ENCODE measurements at regions not wholly inside any gene's neighbourhood (a gene's known extent, or its start where the extent isn't known, plus 50 kb on each side); places are given as distances from the start of the nearest gene placed in this dataset.
A peak's percentile ranks its signal among the peaks of the same experiment; 100 is the strongest.

DNA sequence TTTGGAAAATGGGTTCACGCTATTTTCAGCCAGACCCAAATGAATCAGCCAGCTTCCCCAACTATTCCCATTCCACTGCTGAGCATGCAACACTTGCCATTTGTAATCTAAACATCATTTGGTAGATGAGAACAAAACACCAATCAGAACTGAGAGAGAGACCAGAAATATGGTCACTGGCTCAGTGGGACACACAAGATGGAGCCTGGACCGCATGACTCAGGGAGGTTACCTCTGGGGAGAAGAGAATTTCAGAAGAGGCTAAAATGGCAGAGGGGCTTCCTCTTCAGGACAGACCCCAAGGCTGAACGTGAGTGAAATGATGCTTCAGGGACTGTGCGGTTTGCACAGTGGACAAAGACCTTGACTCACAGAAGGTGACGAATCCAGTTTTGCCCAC is 126.6 kb downstream of the URB2 start:
- H3K27ac ChIP-seq (ENCODE audit: low read depth in 1 of 2, low read length in 2 of 2) = no peak overlapping the region
- H3K4me1 ChIP-seq (ENCODE audit: control insufficient read depth in 4 of 4, insufficient read depth in 4 of 4, low read length in 3 of 4) = no peaks in the 10 kb centered on the region
- H3K9ac ChIP-seq (ENCODE audit: low read depth in 1 of 2, low read length in 2 of 2) = no peak overlapping the region
- H3K27me3 ChIP-seq (ENCODE audit: control insufficient read depth in 4 of 4, insufficient read depth in 4 of 4, low read length in 3 of 4) = no peaks in the 10 kb centered on the region
- 93% methylated on average over 5 of the region's 5 CpGs for WGBS
- DNase-seq (ENCODE audit: low spot score) = no peak
- no peak overlapping the region for H3K4me3 ChIP-seq (ENCODE audit: low read depth in 1 of 3, low read length in 3 of 3)
- H3K9me3 ChIP-seq (ENCODE audit: control insufficient read depth in 4 of 4, low read length in 3 of 4) = peaks cover 0 to 2% (median 0%) of the 10 kb centered on the region in 4 donors
- no peaks in the 10 kb centered on the region for H3K36me3 ChIP-seq (ENCODE audit: control insufficient read depth in 4 of 4, insufficient read depth in 3 of 4, low read depth in 1 of 4, low read length in 3 of 4)
- TF ChIP-seq RAD21 (IDR thresholded peaks at IDR 0.05) (no peak), SP1 (IDR thresholded peaks at IDR 0.05) (no peak)

- no peak overlapping the region for H3K4me3 ChIP-seq (ENCODE audit: low read depth in 1 of 3, low read length in 3 of 3)
Observed at GRCh38 chr1:229753764-229754551, 127.9 kb downstream of the URB2 start.

More at GRCh38 chr1:229753764-229754551, 127.9 kb downstream of the URB2 start:
- Histone ChIP-seq H3K9ac (ENCODE audit: low read depth in 1 of 2, low read length in 2 of 2) (no peak overlapping the region), H3K27ac (ENCODE audit: low read depth in 1 of 2, low read length in 2 of 2) (no peak overlapping the region), H3K36me3 (ENCODE audit: control insufficient read depth in 4 of 4, insufficient read depth in 3 of 4, low read depth in 1 of 4, low read length in 3 of 4) (no peaks in the 10 kb centered on the region), H3K27me3 (ENCODE audit: control insufficient read depth in 4 of 4, insufficient read depth in 4 of 4, low read length in 3 of 4) (no peaks in the 10 kb centered on the region), H3K9me3 (ENCODE audit: control insufficient read depth in 4 of 4, low read length in 3 of 4) (peaks cover 0 to 2% (median 0%) of the 10 kb centered on the region in 4 donors), H3K4me1 (ENCODE audit: control insufficient read depth in 4 of 4, insufficient read depth in 4 of 4, low read length in 3 of 4) (no peaks in the 10 kb centered on the region)
- TF ChIP-seq GABPA (IDR thresholded peaks at IDR 0.05 in 1 of 2, conservative IDR thresholded peaks at IDR 0.05 in 1 of 2) (no peak), HNF4A (conservative IDR thresholded peaks at IDR 0.05) (no peak), TAF1 (conservative IDR thresholded peaks at IDR 0.05) (no peak), YY1 (IDR thresholded peaks at IDR 0.05) (no peak), REST (IDR thresholded peaks at IDR 0.05) (no peak), JUND (IDR thresholded peaks at IDR 0.05) (no peak), RXRA (IDR thresholded peaks at IDR 0.05) (no peak), NR2F2 (IDR thresholded peaks at IDR 0.05) (no peak), SP1 (IDR thresholded peaks at IDR 0.05) (no peak), ZBTB33 (IDR thresholded peaks at IDR 0.05) (no peak), MAX (IDR thresholded peaks at IDR 0.05) (no peak), FOXA2 (IDR thresholded peaks at IDR 0.05) (no peak), FOXA1 (IDR thresholded peaks at IDR 0.05) (no peak), RAD21 (IDR thresholded peaks at IDR 0.05) (no peak)
- TF ChIP-seq, protein P1, sequence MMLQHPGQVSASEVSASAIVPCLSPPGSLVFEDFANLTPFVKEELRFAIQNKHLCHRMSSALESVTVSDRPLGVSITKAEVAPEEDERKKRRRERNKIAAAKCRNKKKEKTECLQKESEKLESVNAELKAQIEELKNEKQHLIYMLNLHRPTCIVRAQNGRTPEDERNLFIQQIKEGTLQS (IDR thresholded peaks at IDR 0.05) = no peak
- DNase-seq (ENCODE audit: low spot score) = peak; percentile 81
- 69% methylated on average over 7 of the region's 7 CpGs for WGBS

Measured in liver (tissue), 7 donors.